Thoracic aorta (tissue), 2 donors: ENCODE measurements at regions not wholly inside any gene's neighbourhood (a gene's known extent, or its start where the extent isn't known, plus 50 kb on each side); places are given as distances from the start of the nearest gene placed in this dataset.

Experiments
- ATAC-seq: fragments of 150-250 bp; one replicate; pipeline ENCODE4 v1.8.0; 2017; ENCODE audit warnings: low read depth; ENCODE audit not compliant: insufficient number of reproducible peaks, low FRiP score
- DNase-seq: peaks from one replicate; pipeline ENCODE4 v3.0.0-alpha.2; 2020; ENCODE audit warnings: low spot score
- H3K27ac ChIP-seq, 2 donors: fragments of 200-600 bp; sonication (generic); 1 replicate in 1 of 2; 2 replicates in 1 of 2; pipeline ENCODE4 v1.5.1; 2016; ENCODE audit warnings: mild to moderate bottlenecking in 2 of 2, moderate library complexity in 2 of 2
- H3K27me3 ChIP-seq: fragments of 200-600 bp; sonication (generic); replicated peaks from 2 replicates; pipeline ENCODE4 v1.6.0; 2016; ENCODE audit warnings: mild to moderate bottlenecking; ENCODE audit not compliant: insufficient read depth
- H3K36me3 ChIP-seq: fragments of 200-600 bp; sonication (generic); one replicate; pipeline ENCODE4 v1.5.1; 2016
- H3K4me1 ChIP-seq, 2 donors: fragments of 200-600 bp; sonication (generic); 1 replicate in 1 of 2; 2 replicates in 1 of 2; pipeline versions ENCODE4 v1.5.1 to v1.6.0; 2016; ENCODE audit warnings: low read depth in 2 of 2, mild to moderate bottlenecking in 1 of 2; ENCODE audit not compliant: control insufficient read depth in 1 of 2
- H3K4me3 ChIP-seq: fragments of 200-600 bp; sonication (generic); 2 replicates; pipeline ENCODE4 v1.5.1; 2016; ENCODE audit warnings: mild to moderate bottlenecking
- H3K9me3 ChIP-seq: fragments of 200-600 bp; sonication (generic); 2 replicates; pipeline ENCODE4 v1.5.1; 2016
- CTCF ChIP-seq: fragments of 200-600 bp; sonication (generic); IDR thresholded peaks from one replicate; pipeline ENCODE4 v1.5.1; 2019; ENCODE audit warnings: antibody characterized with exemption

GRCh38 chr12:67520606-67521005, 127.9 kb upstream of the DYRK2 start:
- no peak for TF ChIP-seq CTCF
- no peaks in the 10 kb centered on the region for H3K9me3 ChIP-seq
- no peak overlapping the region for H3K27ac ChIP-seq
- DNase-seq, result no peak
- no peak overlapping the region for H3K4me3 ChIP-seq
- H3K27me3 ChIP-seq, result no peaks in the 10 kb centered on the region
- ATAC-seq, result no peak
- peaks cover 2 to 18% of the 10 kb centered on the region in 2 donors for H3K4me1 ChIP-seq
- H3K36me3 ChIP-seq, result no peaks in the 10 kb centered on the region

- no peaks in the 10 kb centered on the region for H3K27me3 ChIP-seq
- TF ChIP-seq CTCF, result no peak
- ATAC-seq (no peak), DNase-seq (no peak)
- no peak overlapping the region for H3K27ac ChIP-seq
- H3K4me3 ChIP-seq, result no peak overlapping the region
- H3K9me3 ChIP-seq, result no peaks in the 10 kb centered on the region
- H3K36me3 ChIP-seq, result no peaks in the 10 kb centered on the region
- H3K4me1 ChIP-seq, result peaks cover 0 to 3% of the 10 kb centered on the region in 2 donors
These were observed 126.3 kb upstream of the DYRK2 start for GRCh38 chr12:67522222-67522621.

- no peak overlapping the region for H3K27ac ChIP-seq
- DNase-seq (no peak), ATAC-seq (no peak)
- H3K27me3 ChIP-seq, result no peaks in the 10 kb centered on the region
- H3K4me1 ChIP-seq, result no peaks in the 10 kb centered on the region
- TF ChIP-seq CTCF, result no peak
- no peak overlapping the region for H3K4me3 ChIP-seq
- no peaks in the 10 kb centered on the region for H3K36me3 ChIP-seq
- no peaks in the 10 kb centered on the region for H3K9me3 ChIP-seq
These were observed 125.0 kb upstream of the DYRK2 start for GRCh38 chr12:67523538-67523937.

GRCh38 chr12:67524861-67525616, 123.5 kb upstream of the DYRK2 start:
- DNase-seq (no peak), ATAC-seq (no peak)
- Histone ChIP-seq H3K9me3 (no peaks in the 10 kb centered on the region), H3K27me3 (no peaks in the 10 kb centered on the region), H3K27ac (no peak overlapping the region), H3K4me3 (no peak overlapping the region), H3K4me1 (no peaks in the 10 kb centered on the region), H3K36me3 (no peaks in the 10 kb centered on the region)
- no peak for TF ChIP-seq CTCF

GRCh38 chr12:67525617-67525884, 123.0 kb upstream of the DYRK2 start:
- Histone ChIP-seq H3K4me1 (no peaks in the 10 kb centered on the region), H3K27ac (no peak overlapping the region), H3K36me3 (no peaks in the 10 kb centered on the region), H3K4me3 (no peak overlapping the region), H3K9me3 (no peaks in the 10 kb centered on the region), H3K27me3 (no peaks in the 10 kb centered on the region)
- DNase-seq, result no peak
- no peak for ATAC-seq
- TF ChIP-seq CTCF, result no peak
